ENCODE measurements at regions not wholly inside any gene's neighbourhood (a gene's known extent, or its start where the extent isn't known, plus 50 kb on each side); places are given as distances from the start of the nearest gene placed in this dataset.
"Not testable (repeated sequence)": the region's sequence is repeated elsewhere in the genome, so short reads cannot be mapped to it uniquely, and the experiment has no call there.

DNA sequence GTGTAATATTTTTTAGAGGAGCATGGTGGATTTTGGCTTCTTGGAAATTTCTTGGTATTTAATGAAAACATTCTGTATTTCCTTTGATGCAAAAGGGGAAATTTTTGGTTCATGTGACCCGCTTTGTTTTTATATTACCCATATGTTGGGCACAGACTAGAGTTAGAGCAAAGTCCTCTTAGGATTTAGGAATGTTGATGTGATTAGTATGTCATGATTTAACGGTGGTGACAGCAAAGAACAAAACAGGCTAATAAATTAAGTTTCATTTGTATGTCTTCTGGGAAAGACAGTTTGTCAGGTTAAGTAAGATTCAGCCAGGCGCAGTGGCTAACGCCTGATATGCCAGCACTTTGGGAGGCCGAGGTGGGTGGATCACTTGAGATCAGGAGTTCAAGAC lies 304.6 kb downstream of the REEP3 start (continued):
- TF ChIP-seq, protein P1, sequence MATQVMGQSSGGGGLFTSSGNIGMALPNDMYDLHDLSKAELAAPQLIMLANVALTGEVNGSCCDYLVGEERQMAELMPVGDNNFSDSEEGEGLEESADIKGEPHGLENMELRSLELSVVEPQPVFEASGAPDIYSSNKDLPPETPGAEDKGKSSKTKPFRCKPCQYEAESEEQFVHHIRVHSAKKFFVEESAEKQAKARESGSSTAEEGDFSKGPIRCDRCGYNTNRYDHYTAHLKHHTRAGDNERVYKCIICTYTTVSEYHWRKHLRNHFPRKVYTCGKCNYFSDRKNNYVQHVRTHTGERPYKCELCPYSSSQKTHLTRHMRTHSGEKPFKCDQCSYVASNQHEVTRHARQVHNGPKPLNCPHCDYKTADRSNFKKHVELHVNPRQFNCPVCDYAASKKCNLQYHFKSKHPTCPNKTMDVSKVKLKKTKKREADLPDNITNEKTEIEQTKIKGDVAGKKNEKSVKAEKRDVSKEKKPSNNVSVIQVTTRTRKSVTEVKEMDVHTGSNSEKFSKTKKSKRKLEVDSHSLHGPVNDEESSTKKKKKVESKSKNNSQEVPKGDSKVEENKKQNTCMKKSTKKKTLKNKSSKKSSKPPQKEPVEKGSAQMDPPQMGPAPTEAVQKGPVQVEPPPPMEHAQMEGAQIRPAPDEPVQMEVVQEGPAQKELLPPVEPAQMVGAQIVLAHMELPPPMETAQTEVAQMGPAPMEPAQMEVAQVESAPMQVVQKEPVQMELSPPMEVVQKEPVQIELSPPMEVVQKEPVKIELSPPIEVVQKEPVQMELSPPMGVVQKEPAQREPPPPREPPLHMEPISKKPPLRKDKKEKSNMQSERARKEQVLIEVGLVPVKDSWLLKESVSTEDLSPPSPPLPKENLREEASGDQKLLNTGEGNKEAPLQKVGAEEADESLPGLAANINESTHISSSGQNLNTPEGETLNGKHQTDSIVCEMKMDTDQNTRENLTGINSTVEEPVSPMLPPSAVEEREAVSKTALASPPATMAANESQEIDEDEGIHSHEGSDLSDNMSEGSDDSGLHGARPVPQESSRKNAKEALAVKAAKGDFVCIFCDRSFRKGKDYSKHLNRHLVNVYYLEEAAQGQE (tag by site-specific recombination; IDR thresholded peaks at IDR 0.05): no peak
- TF ChIP-seq ZNF529 (tag by site-specific recombination; IDR thresholded peaks at IDR 0.05; ENCODE audit: insufficient replicate concordance) (no peak), ZNF114 (tag by site-specific recombination; IDR thresholded peaks at IDR 0.05) (no peak)
- TF ChIP-seq, protein P2, sequence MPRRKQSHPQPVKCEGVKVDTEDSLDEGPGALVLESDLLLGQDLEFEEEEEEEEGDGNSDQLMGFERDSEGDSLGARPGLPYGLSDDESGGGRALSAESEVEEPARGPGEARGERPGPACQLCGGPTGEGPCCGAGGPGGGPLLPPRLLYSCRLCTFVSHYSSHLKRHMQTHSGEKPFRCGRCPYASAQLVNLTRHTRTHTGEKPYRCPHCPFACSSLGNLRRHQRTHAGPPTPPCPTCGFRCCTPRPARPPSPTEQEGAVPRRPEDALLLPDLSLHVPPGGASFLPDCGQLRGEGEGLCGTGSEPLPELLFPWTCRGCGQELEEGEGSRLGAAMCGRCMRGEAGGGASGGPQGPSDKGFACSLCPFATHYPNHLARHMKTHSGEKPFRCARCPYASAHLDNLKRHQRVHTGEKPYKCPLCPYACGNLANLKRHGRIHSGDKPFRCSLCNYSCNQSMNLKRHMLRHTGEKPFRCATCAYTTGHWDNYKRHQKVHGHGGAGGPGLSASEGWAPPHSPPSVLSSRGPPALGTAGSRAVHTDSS (tag by site-specific recombination; IDR thresholded peaks at IDR 0.05): no peak
- TF ChIP-seq, protein P3, sequence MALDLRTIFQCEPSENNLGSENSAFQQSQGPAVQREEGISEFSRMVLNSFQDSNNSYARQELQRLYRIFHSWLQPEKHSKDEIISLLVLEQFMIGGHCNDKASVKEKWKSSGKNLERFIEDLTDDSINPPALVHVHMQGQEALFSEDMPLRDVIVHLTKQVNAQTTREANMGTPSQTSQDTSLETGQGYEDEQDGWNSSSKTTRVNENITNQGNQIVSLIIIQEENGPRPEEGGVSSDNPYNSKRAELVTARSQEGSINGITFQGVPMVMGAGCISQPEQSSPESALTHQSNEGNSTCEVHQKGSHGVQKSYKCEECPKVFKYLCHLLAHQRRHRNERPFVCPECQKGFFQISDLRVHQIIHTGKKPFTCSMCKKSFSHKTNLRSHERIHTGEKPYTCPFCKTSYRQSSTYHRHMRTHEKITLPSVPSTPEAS (tag by site-specific recombination; IDR thresholded peaks at IDR 0.05): no peak

DNA sequence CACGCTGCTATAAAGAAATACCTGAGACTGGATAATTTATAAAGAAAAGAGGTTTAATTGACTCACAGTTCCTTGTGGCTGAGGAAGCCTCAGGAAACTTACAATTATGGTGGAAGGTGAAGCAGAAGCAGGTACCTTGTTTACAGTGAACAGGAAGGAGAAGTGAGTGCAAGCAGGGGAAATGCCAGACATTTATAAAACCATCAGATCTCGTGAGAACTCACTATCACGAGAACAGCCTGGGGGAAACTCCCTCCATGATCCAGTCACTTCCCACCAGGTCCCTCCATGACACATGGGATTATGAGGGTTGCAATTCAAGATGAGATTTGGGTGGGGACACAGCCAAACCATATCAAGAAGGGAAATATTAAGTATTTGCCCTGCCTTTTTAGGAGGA lies 305.8 kb downstream of the REEP3 start:
- POLR2A ChIA-PET; H3K36me3 ChIP-seq (ENCODE audit: control insufficient read depth in 2 of 2, insufficient read depth in 1 of 2, low read length in 2 of 2); CTCF ChIA-PET; H3K27ac ChIP-seq (ENCODE audit: extremely low read depth, low read depth, low read length); H3K4me3 ChIP-seq (ENCODE audit: low read depth, low read length); H3K4me1 ChIP-seq (ENCODE audit: control insufficient read depth, insufficient read depth, low read length); H3K9me3 ChIP-seq (ENCODE audit: control insufficient read depth, insufficient read depth, low read depth, low read length): not testable (repeated sequence)

DNA sequence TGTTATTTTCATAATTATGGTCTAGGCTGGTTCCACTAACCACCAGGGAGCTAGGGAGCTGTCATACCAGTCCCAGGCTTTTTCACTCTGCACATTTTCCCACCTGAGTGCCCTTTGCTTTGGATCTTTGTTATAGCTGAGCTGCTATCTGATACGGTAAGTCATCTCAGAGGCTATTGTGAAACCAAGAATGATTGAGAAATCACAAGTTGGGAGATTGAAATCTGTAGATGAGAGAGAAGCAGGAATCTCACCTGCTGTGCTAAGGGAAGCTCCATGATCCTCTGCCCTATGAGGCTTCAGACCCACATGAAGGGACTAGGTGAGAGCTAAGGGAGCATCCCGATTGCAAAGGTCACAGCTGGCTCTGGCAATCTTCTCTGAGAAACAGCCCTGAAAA lies 307.8 kb downstream of the REEP3 start:
- Histone ChIP-seq H3K9me3 (ENCODE audit: control insufficient read depth, insufficient read depth, low read depth, low read length) (no peaks in the 10 kb centered on the region), H3K27ac (ENCODE audit: extremely low read depth, low read depth, low read length) (no peak overlapping the region), H3K4me1 (ENCODE audit: control insufficient read depth, insufficient read depth, low read length) (no peaks in the 10 kb centered on the region), H3K4me3 (ENCODE audit: low read depth, low read length) (no peak overlapping the region), H3K36me3 (ENCODE audit: control insufficient read depth in 2 of 2, insufficient read depth in 1 of 2, low read length in 2 of 2) (no peaks in the 10 kb centered on the region)
- ChIA-PET POLR2A (no interaction called here), CTCF (interaction anchor here (0.7 kb wide), 1 partner anchor 670 kb away, joined by 3 read pairs; no protein-coding TSS in a partner anchor)
- no peak for TF ChIP-seq ZNF112 (tag by site-specific recombination; IDR thresholded peaks at IDR 0.05)
- TF ChIP-seq, protein P4, sequence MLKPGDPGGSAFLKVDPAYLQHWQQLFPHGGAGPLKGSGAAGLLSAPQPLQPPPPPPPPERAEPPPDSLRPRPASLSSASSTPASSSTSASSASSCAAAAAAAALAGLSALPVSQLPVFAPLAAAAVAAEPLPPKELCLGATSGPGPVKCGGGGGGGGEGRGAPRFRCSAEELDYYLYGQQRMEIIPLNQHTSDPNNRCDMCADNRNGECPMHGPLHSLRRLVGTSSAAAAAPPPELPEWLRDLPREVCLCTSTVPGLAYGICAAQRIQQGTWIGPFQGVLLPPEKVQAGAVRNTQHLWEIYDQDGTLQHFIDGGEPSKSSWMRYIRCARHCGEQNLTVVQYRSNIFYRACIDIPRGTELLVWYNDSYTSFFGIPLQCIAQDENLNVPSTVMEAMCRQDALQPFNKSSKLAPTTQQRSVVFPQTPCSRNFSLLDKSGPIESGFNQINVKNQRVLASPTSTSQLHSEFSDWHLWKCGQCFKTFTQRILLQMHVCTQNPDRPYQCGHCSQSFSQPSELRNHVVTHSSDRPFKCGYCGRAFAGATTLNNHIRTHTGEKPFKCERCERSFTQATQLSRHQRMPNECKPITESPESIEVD (tag by site-specific recombination; IDR thresholded peaks at IDR 0.05): no peak
- TF ChIP-seq FEZF1 (tag by site-specific recombination; IDR thresholded peaks at IDR 0.05): no peak
- TF ChIP-seq GLIS2 (tag by site-specific recombination; IDR thresholded peaks at IDR 0.05): no peak
- TF ChIP-seq, protein P5, sequence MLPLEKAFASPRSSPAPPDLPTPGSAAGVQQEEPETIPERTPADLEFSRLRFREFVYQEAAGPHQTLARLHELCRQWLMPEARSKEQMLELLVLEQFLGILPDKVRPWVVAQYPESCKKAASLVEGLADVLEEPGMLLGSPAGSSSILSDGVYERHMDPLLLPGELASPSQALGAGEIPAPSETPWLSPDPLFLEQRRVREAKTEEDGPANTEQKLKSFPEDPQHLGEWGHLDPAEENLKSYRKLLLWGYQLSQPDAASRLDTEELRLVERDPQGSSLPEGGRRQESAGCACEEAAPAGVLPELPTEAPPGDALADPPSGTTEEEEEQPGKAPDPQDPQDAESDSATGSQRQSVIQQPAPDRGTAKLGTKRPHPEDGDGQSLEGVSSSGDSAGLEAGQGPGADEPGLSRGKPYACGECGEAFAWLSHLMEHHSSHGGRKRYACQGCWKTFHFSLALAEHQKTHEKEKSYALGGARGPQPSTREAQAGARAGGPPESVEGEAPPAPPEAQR (tag by site-specific recombination; IDR thresholded peaks at IDR 0.05): no peak
- TF ChIP-seq ZNF292 (tag by site-specific recombination; IDR thresholded peaks at IDR 0.05; ENCODE audit: borderline replicate concordance, low read depth): no peak
- TF ChIP-seq ZNF677 (tag by site-specific recombination; IDR thresholded peaks at IDR 0.05): no peak
- TF ChIP-seq, protein P6, sequence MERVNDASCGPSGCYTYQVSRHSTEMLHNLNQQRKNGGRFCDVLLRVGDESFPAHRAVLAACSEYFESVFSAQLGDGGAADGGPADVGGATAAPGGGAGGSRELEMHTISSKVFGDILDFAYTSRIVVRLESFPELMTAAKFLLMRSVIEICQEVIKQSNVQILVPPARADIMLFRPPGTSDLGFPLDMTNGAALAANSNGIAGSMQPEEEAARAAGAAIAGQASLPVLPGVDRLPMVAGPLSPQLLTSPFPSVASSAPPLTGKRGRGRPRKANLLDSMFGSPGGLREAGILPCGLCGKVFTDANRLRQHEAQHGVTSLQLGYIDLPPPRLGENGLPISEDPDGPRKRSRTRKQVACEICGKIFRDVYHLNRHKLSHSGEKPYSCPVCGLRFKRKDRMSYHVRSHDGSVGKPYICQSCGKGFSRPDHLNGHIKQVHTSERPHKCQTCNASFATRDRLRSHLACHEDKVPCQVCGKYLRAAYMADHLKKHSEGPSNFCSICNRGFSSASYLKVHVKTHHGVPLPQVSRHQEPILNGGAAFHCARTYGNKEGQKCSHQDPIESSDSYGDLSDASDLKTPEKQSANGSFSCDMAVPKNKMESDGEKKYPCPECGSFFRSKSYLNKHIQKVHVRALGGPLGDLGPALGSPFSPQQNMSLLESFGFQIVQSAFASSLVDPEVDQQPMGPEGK (tag by site-specific recombination; IDR thresholded peaks at IDR 0.05): no peak
- no peak for TF ChIP-seq ZNF37A (tag by site-specific recombination; IDR thresholded peaks at IDR 0.05)
